ENCODE measurements at regions not wholly inside any gene's neighbourhood (a gene's known extent, or its start where the extent isn't known, plus 50 kb on each side); places are given as distances from the start of the nearest gene placed in this dataset.

DNA sequence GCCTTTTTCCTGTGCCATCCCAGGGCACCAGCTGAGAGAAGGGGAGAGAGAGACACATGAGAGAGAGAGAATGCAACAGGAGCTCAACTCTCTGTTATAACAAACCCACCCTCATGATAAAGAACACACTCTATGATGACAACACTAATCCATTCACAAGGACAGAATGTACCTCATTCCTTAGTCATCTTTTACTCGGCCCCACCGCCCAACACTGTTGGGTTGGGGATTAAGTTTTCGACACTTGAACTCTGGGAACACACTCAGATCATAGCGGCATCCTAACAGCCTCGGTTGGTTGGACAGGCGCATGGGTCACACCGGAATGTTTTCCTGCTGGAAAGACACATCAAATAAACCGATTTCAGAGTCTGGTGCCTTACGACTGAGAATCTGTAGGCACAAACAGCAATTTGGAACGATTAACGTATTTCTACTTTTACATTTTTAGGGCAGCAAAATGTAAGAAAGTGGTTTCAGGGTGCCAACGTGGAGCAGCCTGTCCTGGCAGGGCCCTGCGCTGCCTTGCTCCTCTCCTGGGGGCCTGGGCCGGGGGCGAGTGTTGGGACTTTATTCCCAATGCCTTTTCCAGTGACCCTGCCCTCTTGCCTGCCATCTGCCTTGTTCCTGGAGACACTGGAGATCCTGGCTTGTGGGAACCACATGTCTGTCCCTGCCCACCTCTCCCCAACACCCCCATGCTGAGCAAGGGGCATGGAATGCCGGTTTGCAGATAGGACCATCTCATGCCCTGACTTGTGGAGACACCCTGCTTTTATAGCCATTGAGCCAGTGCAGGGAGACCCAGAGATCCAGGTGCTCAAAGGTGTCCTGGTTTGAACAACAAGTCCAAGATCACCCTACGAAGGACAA lies 287.0 kb downstream of the TCERG1L start:
- TF ChIP-seq, protein P1, sequence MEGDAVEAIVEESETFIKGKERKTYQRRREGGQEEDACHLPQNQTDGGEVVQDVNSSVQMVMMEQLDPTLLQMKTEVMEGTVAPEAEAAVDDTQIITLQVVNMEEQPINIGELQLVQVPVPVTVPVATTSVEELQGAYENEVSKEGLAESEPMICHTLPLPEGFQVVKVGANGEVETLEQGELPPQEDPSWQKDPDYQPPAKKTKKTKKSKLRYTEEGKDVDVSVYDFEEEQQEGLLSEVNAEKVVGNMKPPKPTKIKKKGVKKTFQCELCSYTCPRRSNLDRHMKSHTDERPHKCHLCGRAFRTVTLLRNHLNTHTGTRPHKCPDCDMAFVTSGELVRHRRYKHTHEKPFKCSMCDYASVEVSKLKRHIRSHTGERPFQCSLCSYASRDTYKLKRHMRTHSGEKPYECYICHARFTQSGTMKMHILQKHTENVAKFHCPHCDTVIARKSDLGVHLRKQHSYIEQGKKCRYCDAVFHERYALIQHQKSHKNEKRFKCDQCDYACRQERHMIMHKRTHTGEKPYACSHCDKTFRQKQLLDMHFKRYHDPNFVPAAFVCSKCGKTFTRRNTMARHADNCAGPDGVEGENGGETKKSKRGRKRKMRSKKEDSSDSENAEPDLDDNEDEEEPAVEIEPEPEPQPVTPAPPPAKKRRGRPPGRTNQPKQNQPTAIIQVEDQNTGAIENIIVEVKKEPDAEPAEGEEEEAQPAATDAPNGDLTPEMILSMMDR (IDR thresholded peaks at IDR 0.05 in 4 of 5, conservative IDR thresholded peaks at IDR 0.05 in 1 of 5) = no peak
- TF ChIP-seq POLR2A (IDR thresholded peaks at IDR 0.05) = no peak
